SU-DHL-6 (cell line): ENCODE measurements at regions not wholly inside any gene's neighbourhood (a gene's known extent, or its start where the extent isn't known, plus 50 kb on each side); places are given as distances from the start of the nearest gene placed in this dataset.
"Not testable (repeated sequence)": the region's sequence is repeated elsewhere in the genome, so short reads cannot be mapped to it uniquely, and the experiment has no call there.

Source experiments
- H2AFZ ChIP-seq: fragments of 200-600 bp; sonication (generic); 2 replicates; pipeline ENCODE4 v1.6.1; 2014; ENCODE audit warnings: low read depth, mild to moderate bottlenecking, moderate library complexity, mixed read lengths, antibody characterized with exemption, low read length; ENCODE audit not compliant: severe bottlenecking
- H3F3A ChIP-seq: fragments of 200-600 bp; shearing (Covaris generic); 2 replicates; pipeline ENCODE4 v1.6.0; 2016; ENCODE audit warnings: antibody characterized with exemption, mild to moderate bottlenecking; ENCODE audit not compliant: insufficient read depth
- H3K27ac ChIP-seq: fragments of 200-600 bp; sonication (generic); 2 replicates; pipeline ENCODE4 v1.5.1; 2016; ENCODE audit warnings: low read depth, mild to moderate bottlenecking, low read length, moderate library complexity, mixed read lengths
- H3K27me3 ChIP-seq: fragments of 200-600 bp; sonication (generic), shearing (Covaris generic); 2 replicates; pipeline ENCODE4 v1.6.0; 2014; ENCODE audit warnings: mild to moderate bottlenecking, low read length
- H3K36me3 ChIP-seq: fragments of 200-600 bp; sonication (generic); 2 replicates; pipeline ENCODE4 v1.6.1; 2014; ENCODE audit warnings: mild to moderate bottlenecking, low read length, mixed read lengths
- H3K4me2 ChIP-seq: fragments of 300-600, 200-600 bp; shearing (Covaris generic), sonication (generic); 2 replicates; pipeline ENCODE4 v1.6.0; 2014; ENCODE audit warnings: low read length, low read depth, mild to moderate bottlenecking; ENCODE audit not compliant: poor library complexity, severe bottlenecking
- H3K4me3 ChIP-seq: fragments of 200-600 bp; sonication (generic); 2 replicates; pipeline ENCODE4 v1.5.1; 2014; ENCODE audit warnings: antibody characterized with exemption, low read length, mild to moderate bottlenecking, mixed read lengths; ENCODE audit not compliant: insufficient read depth, poor library complexity, severe bottlenecking
- H3K79me2 ChIP-seq: fragments of 200-600 bp; sonication (generic); 2 replicates; pipeline ENCODE4 v1.6.1; 2014; ENCODE audit warnings: mild to moderate bottlenecking, low read length, moderate library complexity; ENCODE audit not compliant: insufficient read depth
- H3K9ac ChIP-seq: fragments of 200-600 bp; sonication (generic); 2 replicates; pipeline ENCODE4 v1.7.0; 2014; ENCODE audit warnings: mild to moderate bottlenecking, low read length
- H3K9me2 ChIP-seq: fragments of 200-600 bp; sonication (generic); replicated peaks from 2 replicates; pipeline ENCODE4 v1.6.1; 2014; ENCODE audit warnings: low read length; ENCODE audit not compliant: insufficient read depth
- H3K9me3 ChIP-seq: fragments of 200-600 bp; sonication (generic); 2 replicates; pipeline ENCODE4 v1.6.1; 2014; ENCODE audit warnings: low read length, mixed read lengths; ENCODE audit not compliant: insufficient read depth
- H4K20me1 ChIP-seq: fragments of 200-600 bp; sonication (generic); 2 replicates; pipeline ENCODE4 v1.6.1; 2014; ENCODE audit warnings: low read depth, mild to moderate bottlenecking, antibody characterized with exemption, low read length, moderate library complexity, mixed read lengths
- EZH2phosphoT487 ChIP-seq: fragments of 200-600 bp; sonication (generic), shearing (Covaris generic); conservative IDR thresholded peaks from 2 replicates; pipeline ENCODE4 v1.6.1; 2018; ENCODE audit warnings: mild to moderate bottlenecking, antibody characterized with exemption, low read length, moderate library complexity, mixed read lengths
- TF ChIP-seq, protein P1 (sequence below): fragments of 200-600 bp; sonication (generic); IDR thresholded peaks from one replicate; pipeline ENCODE4 v1.5.1; 2017; ENCODE audit warnings: antibody characterized with exemption, mild to moderate bottlenecking, low read length, moderate library complexity; ENCODE audit not compliant: insufficient read depth, poor library complexity, severe bottlenecking

GRCh38 chr15:94858920-94859319 lies 627.6 kb downstream of the MCTP2 start:
- no peaks in the 10 kb centered on the region for H3K9me3 ChIP-seq
- no peak overlapping the region for H2AFZ ChIP-seq
- H3K36me3 ChIP-seq, result no peaks in the 10 kb centered on the region
- H4K20me1 ChIP-seq, result no peaks in the 10 kb centered on the region
- H3K27me3 ChIP-seq, result no peaks in the 10 kb centered on the region
- H3F3A ChIP-seq, result no peaks in the 10 kb centered on the region
- no peaks in the 10 kb centered on the region for H3K9me2 ChIP-seq
- H3K27ac ChIP-seq, result no peak overlapping the region
- no peaks in the 10 kb centered on the region for H3K79me2 ChIP-seq
- H3K9ac ChIP-seq, result no peak overlapping the region
- no peak for TF ChIP-seq EZH2phosphoT487
- TF ChIP-seq, protein P1, sequence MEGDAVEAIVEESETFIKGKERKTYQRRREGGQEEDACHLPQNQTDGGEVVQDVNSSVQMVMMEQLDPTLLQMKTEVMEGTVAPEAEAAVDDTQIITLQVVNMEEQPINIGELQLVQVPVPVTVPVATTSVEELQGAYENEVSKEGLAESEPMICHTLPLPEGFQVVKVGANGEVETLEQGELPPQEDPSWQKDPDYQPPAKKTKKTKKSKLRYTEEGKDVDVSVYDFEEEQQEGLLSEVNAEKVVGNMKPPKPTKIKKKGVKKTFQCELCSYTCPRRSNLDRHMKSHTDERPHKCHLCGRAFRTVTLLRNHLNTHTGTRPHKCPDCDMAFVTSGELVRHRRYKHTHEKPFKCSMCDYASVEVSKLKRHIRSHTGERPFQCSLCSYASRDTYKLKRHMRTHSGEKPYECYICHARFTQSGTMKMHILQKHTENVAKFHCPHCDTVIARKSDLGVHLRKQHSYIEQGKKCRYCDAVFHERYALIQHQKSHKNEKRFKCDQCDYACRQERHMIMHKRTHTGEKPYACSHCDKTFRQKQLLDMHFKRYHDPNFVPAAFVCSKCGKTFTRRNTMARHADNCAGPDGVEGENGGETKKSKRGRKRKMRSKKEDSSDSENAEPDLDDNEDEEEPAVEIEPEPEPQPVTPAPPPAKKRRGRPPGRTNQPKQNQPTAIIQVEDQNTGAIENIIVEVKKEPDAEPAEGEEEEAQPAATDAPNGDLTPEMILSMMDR, result no peak
- H3K4me3 ChIP-seq, result no peak overlapping the region
- no peak overlapping the region for H3K4me2 ChIP-seq

GRCh38 chr15:94864600-94864999 lies 633.2 kb downstream of the MCTP2 start:
- no peaks in the 10 kb centered on the region for H3K36me3 ChIP-seq
- H2AFZ ChIP-seq, result no peak overlapping the region
- no peaks in the 10 kb centered on the region for H3K9me2 ChIP-seq
- H3K79me2 ChIP-seq, result no peaks in the 10 kb centered on the region
- H3K4me3 ChIP-seq, result no peak overlapping the region
- H3K4me2 ChIP-seq, result no peak overlapping the region
- no peak overlapping the region for H3K27ac ChIP-seq
- H4K20me1 ChIP-seq, result no peaks in the 10 kb centered on the region
- H3K9me3 ChIP-seq, result no peaks in the 10 kb centered on the region
- H3K9ac ChIP-seq, result no peak overlapping the region
- TF ChIP-seq EZH2phosphoT487, result no peak
- TF ChIP-seq, protein P1, result no peak
- no peaks in the 10 kb centered on the region for H3F3A ChIP-seq
- no peaks in the 10 kb centered on the region for H3K27me3 ChIP-seq

DNA sequence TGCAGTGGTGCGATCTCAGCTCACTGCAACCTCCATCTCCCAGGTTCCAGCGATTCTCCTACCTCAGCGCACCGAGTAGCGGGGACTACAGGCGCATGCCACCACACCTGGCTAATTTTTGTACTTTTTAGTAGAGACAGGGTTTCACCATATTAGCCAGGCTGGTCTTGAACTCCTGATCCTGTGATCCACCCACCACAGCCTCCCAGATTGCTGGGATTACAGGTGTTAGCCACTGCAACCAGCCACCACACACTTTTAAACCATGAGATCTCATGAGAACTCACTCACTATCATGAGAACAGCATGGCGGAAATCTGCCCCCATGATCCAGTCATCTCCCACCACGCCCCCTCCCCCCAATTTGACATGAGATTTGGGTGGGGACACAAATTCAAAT lies 636.9 kb downstream of the MCTP2 start:
- H3K9ac ChIP-seq, H3K36me3 ChIP-seq, H3K4me3 ChIP-seq, H3F3A ChIP-seq, H3K79me2 ChIP-seq, H4K20me1 ChIP-seq, H3K9me3 ChIP-seq, H3K4me2 ChIP-seq, H3K27me3 ChIP-seq, H3K27ac ChIP-seq, H2AFZ ChIP-seq, H3K9me2 ChIP-seq: not testable (repeated sequence)

DNA sequence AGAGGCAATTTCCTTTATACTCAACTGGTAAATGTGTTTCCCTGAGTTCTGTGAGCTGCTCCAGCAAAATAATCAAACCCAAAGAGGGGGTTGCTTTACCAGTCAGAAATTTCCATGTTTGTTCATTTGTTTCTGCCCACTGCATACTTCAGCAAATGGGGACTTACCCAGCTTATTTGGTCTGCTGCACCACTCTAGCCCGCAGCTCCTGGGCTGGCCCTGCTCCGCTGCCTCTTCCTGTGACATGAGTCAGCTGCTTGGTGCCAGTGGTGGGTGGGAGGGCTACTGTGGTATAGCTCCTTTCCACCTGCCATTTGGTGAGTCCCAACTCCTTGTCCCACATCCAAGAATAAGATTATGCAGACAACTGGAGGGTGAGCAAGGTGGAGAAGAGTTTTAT lies 644.2 kb downstream of the MCTP2 start:
- TF ChIP-seq, protein P1, result no peak
- TF ChIP-seq EZH2phosphoT487, result no peak
- Histone ChIP-seq H2AFZ (no peak overlapping the region), H3K4me3 (no peak overlapping the region), H3K27ac (no peak overlapping the region), H3K9ac (no peak overlapping the region), H3K27me3 (no peaks in the 10 kb centered on the region), H3K9me3 (no peaks in the 10 kb centered on the region), H3K36me3 (no peaks in the 10 kb centered on the region), H3F3A (no peaks in the 10 kb centered on the region), H3K4me2 (no peak overlapping the region), H4K20me1 (no peaks in the 10 kb centered on the region), H3K9me2 (no peaks in the 10 kb centered on the region), H3K79me2 (no peaks in the 10 kb centered on the region)
